Ovary (tissue), 7 donors: ENCODE measurements at regions not wholly inside any gene's neighbourhood (a gene's known extent, or its start where the extent isn't known, plus 50 kb on each side); places are given as distances from the start of the nearest gene placed in this dataset.

Experiments used
- DNase-seq, 5 donors: peaks; one replicate each; pipeline ENCODE4 v3.0.0-alpha.2; 2019 to 2020
- H3K27ac ChIP-seq, 2 donors: fragments of 200-600 bp; one replicate each; pipeline versions ENCODE4 v1.5.1 to v1.8.0; 2019 to 2022
- H3K27me3 ChIP-seq: fragments of 200-600 bp; one replicate; pipeline ENCODE4 v1.8.0; 2022
- H3K36me3 ChIP-seq: fragments of 200-600 bp; sonication (generic); one replicate; pipeline ENCODE4 v1.5.1; 2019
- H3K4me1 ChIP-seq: one replicate; pipeline ENCODE4 v1.8.1; 2013; ENCODE audit warnings: mild to moderate bottlenecking, moderate library complexity; ENCODE audit not compliant: insufficient read depth
- H3K4me3 ChIP-seq: fragments of 200-600 bp; sonication (generic); one replicate; pipeline ENCODE4 v1.5.1; 2017
- H3K9me3 ChIP-seq, 2 donors: fragments of 200-600 bp in 1 of 2; sonication (generic) in 1 of 2; one replicate each; pipeline versions ENCODE4 v1.5.1 to v1.8.1; 2013 to 2019; ENCODE audit warnings: mild to moderate bottlenecking in 1 of 2, moderate library complexity in 1 of 2
- EP300 ChIP-seq: sonication (generic); formaldehyde crosslinking; IDR thresholded peaks from one replicate; pipeline ENCODE4 v1.6.1; 2017; ENCODE audit warnings: antibody characterized with exemption
- POLR2A ChIP-seq: fragments of 450-650 bp; IDR thresholded peaks from one replicate; pipeline ENCODE4 v1.6.1; 2017; ENCODE audit warnings: antibody characterized with exemption, mild to moderate bottlenecking, moderate library complexity
- WGBS, 3 donors: extraction: QIAGEN DNeasy Blood & Tissue Kit in 1 of 3; methylation state at CpG; one replicate each; pipeline versions ENCODE4 v1.1.5 to v1.1.7; 2013 to 2017; 5-methylcytosine and 5-hydroxymethylcytosine counted together
- intact Hi-C, 4 donors: fragments of 100-400 bp; cut with DNase I; formaldehyde crosslinking; loops; one replicate each; pipeline versions ENCODE4 v1.11.0 to v1.15.1; 2022 to 2023
- TF ChIP-seq, protein P1 (sequence below), 3 donors: fragments of 450-650 bp in 2 of 3; fragments of 200-600 bp in 1 of 3; IDR thresholded peaks; one replicate each; pipeline versions ENCODE4 v1.5.1 to v1.8.0; 2016 to 2022; ENCODE audit warnings: antibody characterized with exemption in 3 of 3, mild to moderate bottlenecking in 1 of 3
- donor health status: DM: no; HTN: no; CAD: no; lungs with moderate emphysema.
- donor health status: DM: no; HTN: no; CAD: no.
- donor health status: Bipolar disorder and iron deficiency.
- donor health status: DM: no; HTN: no; CAD: no.
- donor health status: DM: yes; HTN: yes; CAD: no.

DNA sequence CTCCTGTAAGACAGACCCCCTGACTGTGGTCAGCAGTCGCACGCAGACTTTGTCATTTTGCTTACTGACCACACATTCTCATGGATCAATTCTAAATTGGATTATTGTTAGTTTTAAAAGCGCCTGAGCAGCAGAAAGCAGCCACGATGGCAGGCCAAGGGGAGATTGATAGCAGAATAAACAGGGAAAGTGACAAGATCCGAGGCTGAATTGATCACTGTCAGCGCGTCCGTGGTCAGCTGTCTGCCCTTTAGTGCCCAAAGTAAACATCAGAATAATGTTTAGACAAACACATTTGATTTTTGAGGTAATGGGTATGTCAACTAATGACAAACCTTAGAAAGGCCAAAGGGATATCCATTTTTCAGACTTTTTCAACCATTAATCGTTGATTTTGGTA lies 426.8 kb downstream of the SETD4 start:
- H3K4me3 ChIP-seq, result no peak overlapping the region
- TF ChIP-seq EP300 (no peak), POLR2A (no peak)
- TF ChIP-seq, protein P1, sequence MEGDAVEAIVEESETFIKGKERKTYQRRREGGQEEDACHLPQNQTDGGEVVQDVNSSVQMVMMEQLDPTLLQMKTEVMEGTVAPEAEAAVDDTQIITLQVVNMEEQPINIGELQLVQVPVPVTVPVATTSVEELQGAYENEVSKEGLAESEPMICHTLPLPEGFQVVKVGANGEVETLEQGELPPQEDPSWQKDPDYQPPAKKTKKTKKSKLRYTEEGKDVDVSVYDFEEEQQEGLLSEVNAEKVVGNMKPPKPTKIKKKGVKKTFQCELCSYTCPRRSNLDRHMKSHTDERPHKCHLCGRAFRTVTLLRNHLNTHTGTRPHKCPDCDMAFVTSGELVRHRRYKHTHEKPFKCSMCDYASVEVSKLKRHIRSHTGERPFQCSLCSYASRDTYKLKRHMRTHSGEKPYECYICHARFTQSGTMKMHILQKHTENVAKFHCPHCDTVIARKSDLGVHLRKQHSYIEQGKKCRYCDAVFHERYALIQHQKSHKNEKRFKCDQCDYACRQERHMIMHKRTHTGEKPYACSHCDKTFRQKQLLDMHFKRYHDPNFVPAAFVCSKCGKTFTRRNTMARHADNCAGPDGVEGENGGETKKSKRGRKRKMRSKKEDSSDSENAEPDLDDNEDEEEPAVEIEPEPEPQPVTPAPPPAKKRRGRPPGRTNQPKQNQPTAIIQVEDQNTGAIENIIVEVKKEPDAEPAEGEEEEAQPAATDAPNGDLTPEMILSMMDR (IDR thresholded peaks at IDR 0.05), result no peak
- H3K36me3 ChIP-seq, result no peaks in the 10 kb centered on the region
- WGBS, 3 donors, result 87 to 94% (median 92%) methylated on average over 9 of the region's 9 CpGs
- H3K9me3 ChIP-seq, result no peaks in the 10 kb centered on the region
- no peaks in the 10 kb centered on the region for H3K27me3 ChIP-seq
- H3K27ac ChIP-seq, result no peak overlapping the region
- no peak for DNase-seq
- intact Hi-C loops, result no loop called here
- no peaks in the 10 kb centered on the region for H3K4me1 ChIP-seq

DNA sequence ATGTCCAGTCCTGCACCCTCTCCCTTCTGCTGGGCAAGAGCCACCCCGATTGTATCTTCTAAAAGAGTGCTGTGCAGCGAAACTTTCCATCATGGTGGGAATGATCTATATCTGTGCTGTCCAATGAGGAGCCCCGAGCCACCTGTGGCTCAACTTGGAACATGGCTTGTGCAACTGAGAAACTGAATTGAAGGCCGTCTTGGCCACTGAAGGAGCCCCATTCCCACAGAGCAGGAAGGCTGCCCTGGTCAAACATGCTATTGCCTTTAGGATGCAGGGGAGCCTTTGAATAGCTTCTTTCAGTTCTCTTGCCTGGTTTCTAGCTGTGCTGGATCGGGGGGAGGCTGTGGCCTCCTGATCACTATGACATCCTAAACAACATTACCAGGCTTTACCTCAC lies 427.6 kb downstream of the SETD4 start:
- DNase-seq, result no peak
- intact Hi-C loops, result no loop called here
- H3K27me3 ChIP-seq, result no peaks in the 10 kb centered on the region
- H3K27ac ChIP-seq, result no peak overlapping the region
- WGBS, 3 donors, result 93 to 98% (median 96%) methylated on average over 5 of the region's 5 CpGs
- no peak for TF ChIP-seq POLR2A
- H3K36me3 ChIP-seq, result no peaks in the 10 kb centered on the region
- H3K9me3 ChIP-seq, result no peaks in the 10 kb centered on the region
- no peaks in the 10 kb centered on the region for H3K4me1 ChIP-seq
- no peak overlapping the region for H3K4me3 ChIP-seq

DNA sequence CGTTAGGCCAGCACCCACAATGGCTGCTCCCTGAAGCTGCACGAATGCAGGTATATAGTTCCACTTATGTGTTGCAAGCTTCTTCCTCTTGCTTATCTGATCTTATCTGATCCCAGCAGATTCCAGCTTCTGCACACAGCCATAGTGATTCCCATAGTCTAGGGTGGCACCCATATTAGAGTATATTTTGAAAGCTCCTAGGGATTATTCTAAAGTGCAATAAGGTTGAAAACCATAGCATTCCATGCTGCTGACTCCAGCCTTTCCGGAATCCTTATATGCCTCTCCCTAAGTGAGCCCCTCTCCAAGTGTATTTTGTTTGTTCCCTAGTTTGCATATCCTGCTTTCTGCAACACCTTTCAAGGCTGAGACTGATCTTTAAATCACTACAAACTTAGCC lies 432.0 kb downstream of the SETD4 start:
- intact Hi-C loops, result no loop called here

DNA sequence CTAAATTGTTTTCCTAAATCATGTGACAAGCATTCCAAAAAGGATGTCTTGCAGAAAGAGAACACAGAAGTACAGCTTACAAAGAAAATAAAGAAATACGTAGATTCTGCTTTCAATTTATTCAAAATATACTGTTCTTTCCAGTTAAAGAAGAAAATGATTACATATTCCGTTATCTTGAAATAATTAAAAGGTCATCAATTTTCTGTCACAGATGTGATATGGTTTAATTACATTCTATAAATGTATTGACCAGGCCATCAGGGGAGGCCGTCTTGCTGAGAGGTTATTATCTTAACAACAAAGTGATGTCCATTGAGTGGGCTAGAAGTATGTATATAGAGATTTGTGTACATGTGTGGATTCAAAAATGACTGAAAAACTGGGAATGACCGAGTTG lies 432.9 kb downstream of the SETD4 start:
- TF ChIP-seq EP300 (no peak), POLR2A (no peak)
- TF ChIP-seq, protein P1 (IDR thresholded peaks at IDR 0.05), result no peak
- WGBS, 3 donors, result 90 to 91% (median 90%) methylated on average over 4 of the region's 4 CpGs
- intact Hi-C loops, result no loop called here
- H3K9me3 ChIP-seq, result no peaks in the 10 kb centered on the region
- DNase-seq, result no peak
- no peaks in the 10 kb centered on the region for H3K4me1 ChIP-seq
- H3K27me3 ChIP-seq, result no peaks in the 10 kb centered on the region
- no peak overlapping the region for H3K4me3 ChIP-seq
- H3K36me3 ChIP-seq, result no peaks in the 10 kb centered on the region
- H3K27ac ChIP-seq, result no peak overlapping the region

More for the DNA sequence above, 432.0 kb downstream of the SETD4 start:
- 62 to 99% (median 95%) methylated on average over 3 of the region's 3 CpGs for WGBS, 3 donors
- Histone ChIP-seq H3K27ac (no peak overlapping the region), H3K4me3 (no peak overlapping the region), H3K27me3 (no peaks in the 10 kb centered on the region), H3K9me3 (no peaks in the 10 kb centered on the region), H3K36me3 (no peaks in the 10 kb centered on the region), H3K4me1 (no peaks in the 10 kb centered on the region)
- TF ChIP-seq POLR2A (no peak), EP300 (no peak)
- TF ChIP-seq, protein P1 (IDR thresholded peaks at IDR 0.05), result no peak
- no peak for DNase-seq

DNA sequence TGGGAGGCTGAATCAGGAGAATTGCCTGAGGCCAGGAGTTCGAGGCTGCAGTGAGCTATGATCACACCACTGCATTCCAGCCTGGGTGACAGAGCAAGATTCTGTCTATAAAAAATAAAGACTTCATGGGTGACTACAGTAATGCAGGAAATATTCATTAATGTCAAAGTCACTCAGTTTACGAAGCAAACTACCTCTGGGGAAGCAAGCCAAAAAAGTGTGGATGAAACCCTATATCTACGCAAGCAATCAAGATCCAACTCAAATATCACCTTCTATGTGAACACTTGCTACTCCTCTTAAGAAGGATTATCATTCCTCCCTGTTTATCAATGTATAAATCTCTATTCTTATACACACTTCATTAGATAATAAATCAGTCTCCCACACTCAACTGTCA lies 434.8 kb downstream of the SETD4 start:
- Histone ChIP-seq H3K36me3 (no peaks in the 10 kb centered on the region), H3K27ac (no peak overlapping the region), H3K27me3 (no peaks in the 10 kb centered on the region), H3K9me3 (no peaks in the 10 kb centered on the region), H3K4me3 (no peak overlapping the region), H3K4me1 (no peaks in the 10 kb centered on the region)
- intact Hi-C loops, result no loop called here
- DNase-seq, result no peak
- TF ChIP-seq, protein P1 (IDR thresholded peaks at IDR 0.05), result no peak
- TF ChIP-seq EP300 (no peak), POLR2A (no peak)
- 97 to 98% (median 97%) methylated on average over 3 of the region's 3 CpGs for WGBS, 3 donors
